BE2C (cell line): ENCODE measurements at regions not wholly inside any gene's neighbourhood (a gene's known extent, or its start where the extent isn't known, plus 50 kb on each side); places are given as distances from the start of the nearest gene placed in this dataset.

Experiments used
- DNase-seq: peaks from one replicate; pipeline ENCODE4 v3.0.0-alpha.2; 2020
- H3K27me3 ChIP-seq: fragments of 250-450 bp; sonication (Bioruptor Pico); 2 replicates; pipeline ENCODE4 v1.5.1; 2020; ENCODE audit warnings: mild to moderate bottlenecking
- H3K36me3 ChIP-seq: fragments of 250-450 bp; sonication (Bioruptor Pico); 2 replicates; pipeline ENCODE4 v1.5.1; 2020; ENCODE audit warnings: mild to moderate bottlenecking
- H3K4me1 ChIP-seq: fragments of 250-450 bp; sonication (Bioruptor Pico); 2 replicates; pipeline ENCODE4 v1.5.1; 2020
- H3K4me3 ChIP-seq: 2 replicates; pipeline ENCODE4 v1.5.1; 2011; ENCODE audit warnings: low read depth, low read length
- H3K9me3 ChIP-seq: fragments of 250-450 bp; sonication (Bioruptor Pico); 2 replicates; pipeline ENCODE4 v1.5.1; 2020
- TF ChIP-seq, protein P1 (sequence below): IDR thresholded peaks from 2 replicates; pipeline ENCODE4 v1.5.1; 2012; ENCODE audit warnings: mild to moderate bottlenecking, low read depth, low read length

GRCh38 chr10:2972810-2973209 lies 94.5 kb upstream of the PFKP start:
- no peaks in the 10 kb centered on the region for H3K27me3 ChIP-seq
- TF ChIP-seq, protein P1, sequence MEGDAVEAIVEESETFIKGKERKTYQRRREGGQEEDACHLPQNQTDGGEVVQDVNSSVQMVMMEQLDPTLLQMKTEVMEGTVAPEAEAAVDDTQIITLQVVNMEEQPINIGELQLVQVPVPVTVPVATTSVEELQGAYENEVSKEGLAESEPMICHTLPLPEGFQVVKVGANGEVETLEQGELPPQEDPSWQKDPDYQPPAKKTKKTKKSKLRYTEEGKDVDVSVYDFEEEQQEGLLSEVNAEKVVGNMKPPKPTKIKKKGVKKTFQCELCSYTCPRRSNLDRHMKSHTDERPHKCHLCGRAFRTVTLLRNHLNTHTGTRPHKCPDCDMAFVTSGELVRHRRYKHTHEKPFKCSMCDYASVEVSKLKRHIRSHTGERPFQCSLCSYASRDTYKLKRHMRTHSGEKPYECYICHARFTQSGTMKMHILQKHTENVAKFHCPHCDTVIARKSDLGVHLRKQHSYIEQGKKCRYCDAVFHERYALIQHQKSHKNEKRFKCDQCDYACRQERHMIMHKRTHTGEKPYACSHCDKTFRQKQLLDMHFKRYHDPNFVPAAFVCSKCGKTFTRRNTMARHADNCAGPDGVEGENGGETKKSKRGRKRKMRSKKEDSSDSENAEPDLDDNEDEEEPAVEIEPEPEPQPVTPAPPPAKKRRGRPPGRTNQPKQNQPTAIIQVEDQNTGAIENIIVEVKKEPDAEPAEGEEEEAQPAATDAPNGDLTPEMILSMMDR: no peak
- H3K36me3 ChIP-seq: no peaks in the 10 kb centered on the region
- H3K4me3 ChIP-seq: no peak overlapping the region
- DNase-seq: no peak
- H3K9me3 ChIP-seq: no peaks in the 10 kb centered on the region
- H3K4me1 ChIP-seq: no peaks in the 10 kb centered on the region

DNA sequence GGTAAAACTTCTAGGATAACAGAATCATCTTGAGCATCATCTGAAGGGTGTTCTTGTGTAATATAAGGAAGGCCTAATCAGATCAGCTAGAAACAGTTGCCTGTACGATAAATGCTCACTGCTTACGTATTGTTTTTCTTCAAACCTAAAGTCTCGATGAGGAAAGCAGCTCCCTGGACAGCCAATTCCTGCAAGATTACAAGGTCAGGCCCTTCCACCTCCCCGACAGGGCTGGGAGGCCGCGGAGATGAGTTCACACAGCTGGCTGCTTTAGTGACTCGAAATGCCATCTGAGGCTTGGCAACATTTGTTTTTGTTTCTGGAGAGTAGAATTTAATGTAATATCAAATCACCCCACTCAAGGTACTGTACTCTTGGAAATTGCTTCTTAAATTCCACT lies 95.1 kb upstream of the PFKP start:
- no peaks in the 10 kb centered on the region for H3K4me1 ChIP-seq
- H3K9me3 ChIP-seq: no peaks in the 10 kb centered on the region
- no peak overlapping the region for H3K4me3 ChIP-seq
- no peaks in the 10 kb centered on the region for H3K36me3 ChIP-seq
- no peak for DNase-seq
- TF ChIP-seq, protein P1: no peak
- H3K27me3 ChIP-seq: no peaks in the 10 kb centered on the region

- no peaks in the 10 kb centered on the region for H3K4me1 ChIP-seq
- H3K27me3 ChIP-seq: no peaks in the 10 kb centered on the region
- TF ChIP-seq, protein P1: no peak
- DNase-seq: no peak
- H3K4me3 ChIP-seq: no peak overlapping the region
- no peaks in the 10 kb centered on the region for H3K9me3 ChIP-seq
- H3K36me3 ChIP-seq: no peaks in the 10 kb centered on the region
Measured at GRCh38 chr10:2970190-2970823, 97.0 kb upstream of the PFKP start.

DNA sequence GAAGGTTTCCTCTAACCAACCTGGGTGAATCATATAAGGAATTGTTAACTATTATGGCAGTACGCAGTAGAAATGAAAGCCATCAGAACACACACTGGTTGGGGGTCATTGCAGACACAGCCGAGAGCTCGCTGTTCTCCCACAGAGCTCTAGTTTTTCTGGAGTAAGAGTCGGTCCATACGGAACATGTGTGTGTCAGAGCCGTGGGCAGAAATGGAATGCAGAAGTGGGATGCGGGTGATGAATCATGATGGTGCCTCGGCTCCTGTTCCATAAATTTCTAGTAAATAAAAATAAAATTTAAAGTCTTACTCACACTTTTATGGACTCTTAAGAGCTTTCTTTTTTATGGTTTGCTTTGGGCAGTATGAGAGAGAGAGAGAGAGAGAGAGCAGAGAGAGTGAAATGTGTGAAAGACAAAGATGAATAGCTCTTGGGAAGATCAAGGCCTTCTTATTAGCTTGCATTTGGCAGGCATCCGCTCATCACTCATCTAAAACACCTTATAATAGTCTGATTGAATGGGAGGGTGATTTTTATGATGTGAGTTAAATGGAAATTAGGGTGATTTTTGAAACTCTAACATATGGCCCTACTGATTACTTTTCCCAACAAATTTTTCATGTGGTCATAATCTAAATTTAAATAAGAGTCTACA lies 98.8 kb upstream of the PFKP start:
- Histone ChIP-seq H3K36me3 (no peaks in the 10 kb centered on the region), H3K27me3 (no peaks in the 10 kb centered on the region), H3K4me1 (no peaks in the 10 kb centered on the region), H3K4me3 (no peak overlapping the region), H3K9me3 (no peaks in the 10 kb centered on the region)
- no peak for DNase-seq
- TF ChIP-seq, protein P1: no peak

DNA sequence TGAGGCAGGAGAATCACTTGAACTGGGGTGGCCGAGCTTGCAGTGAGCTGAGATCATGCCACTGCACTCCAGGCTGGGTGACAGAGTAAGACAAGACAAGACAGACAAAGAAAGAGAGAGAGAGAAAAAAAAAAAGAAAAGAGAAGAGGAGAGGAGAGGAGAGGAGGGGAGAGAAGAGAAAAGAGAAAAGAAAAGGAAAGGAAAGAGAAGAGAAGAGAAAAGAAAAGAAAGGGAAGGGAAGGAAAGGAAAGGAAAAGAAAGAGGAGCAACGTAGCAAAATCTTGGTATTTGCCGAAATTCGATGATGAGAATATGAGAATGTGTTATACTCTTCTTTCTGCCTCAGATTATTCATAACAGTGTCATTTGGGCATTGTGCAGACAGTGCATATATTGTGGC lies 101.2 kb upstream of the PFKP start:
- TF ChIP-seq, protein P1: no peak
- no peaks in the 10 kb centered on the region for H3K27me3 ChIP-seq
- no peaks in the 10 kb centered on the region for H3K36me3 ChIP-seq
- no peak overlapping the region for H3K4me3 ChIP-seq
- no peak for DNase-seq
- H3K9me3 ChIP-seq: no peaks in the 10 kb centered on the region
- H3K4me1 ChIP-seq: no peaks in the 10 kb centered on the region

DNA sequence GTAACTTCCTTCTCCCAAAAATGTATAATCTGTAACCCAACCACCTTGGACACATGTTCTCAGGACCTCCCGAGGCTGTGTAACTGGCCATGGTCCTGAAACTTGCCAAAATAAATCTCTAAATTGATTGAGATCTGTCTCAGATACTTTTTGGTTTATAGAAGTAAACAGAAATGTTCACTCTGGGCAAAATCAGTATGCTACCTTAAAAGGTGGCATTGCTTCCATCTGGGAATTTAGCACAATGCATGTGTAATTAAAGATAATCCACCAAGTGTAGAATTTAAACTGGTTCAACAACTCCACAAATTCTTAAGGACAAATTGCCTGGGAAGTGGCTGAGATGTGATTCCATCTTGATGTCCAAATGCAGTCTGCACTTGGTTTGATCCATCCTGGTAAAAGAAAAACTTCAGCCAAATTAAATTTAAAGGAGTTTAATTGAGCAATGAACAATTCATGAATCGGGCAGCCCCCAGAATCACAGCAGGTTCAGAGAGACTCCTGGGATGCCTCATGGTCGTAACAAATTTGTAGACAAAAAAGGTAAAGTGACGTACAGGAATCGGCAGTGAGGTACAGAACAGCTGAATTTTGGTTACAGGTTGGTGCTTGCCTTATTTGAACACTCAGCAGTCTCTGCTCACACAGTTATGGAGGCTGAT lies 102.6 kb upstream of the PFKP start:
- no peak for DNase-seq
- TF ChIP-seq, protein P1: no peak

More for the DNA sequence above, 102.6 kb upstream of the PFKP start:
- H3K27me3 ChIP-seq: no peaks in the 10 kb centered on the region
- H3K36me3 ChIP-seq: no peaks in the 10 kb centered on the region
- H3K9me3 ChIP-seq: no peaks in the 10 kb centered on the region
- H3K4me1 ChIP-seq: no peaks in the 10 kb centered on the region
- no peak overlapping the region for H3K4me3 ChIP-seq
